Transverse colon (tissue), 4 donors: ENCODE measurements at regions not wholly inside any gene's neighbourhood (a gene's known extent, or its start where the extent isn't known, plus 50 kb on each side); places are given as distances from the start of the nearest gene placed in this dataset.

ENCODE experiments used
- DNase-seq: peaks from one replicate; pipeline ENCODE4 v3.0.0-alpha.2; 2019
- H3K27ac ChIP-seq, 4 donors: fragments of 200-600 bp; sonication (generic); 2 replicates each; pipeline ENCODE4 v1.5.1; 2016 to 2018; ENCODE audit warnings: inconsistent platforms in 4 of 4
- H3K27me3 ChIP-seq: fragments of 200-600 bp; sonication (generic); 2 replicates; pipeline ENCODE4 v1.5.1; 2017; ENCODE audit warnings: inconsistent platforms
- H3K36me3 ChIP-seq, 4 donors: fragments of 200-600 bp; sonication (generic); 2 replicates each; pipeline ENCODE4 v1.5.1; 2017 to 2019; ENCODE audit warnings: inconsistent platforms in 4 of 4
- H3K4me1 ChIP-seq, 4 donors: fragments of 200-600 bp; sonication (generic); 2 replicates each; pipeline ENCODE4 v1.5.1; 2017 to 2020; ENCODE audit warnings: inconsistent platforms in 4 of 4
- H3K4me3 ChIP-seq, 4 donors: fragments of 200-600 bp; sonication (generic); 1 replicate in 1 of 4; 2 replicates in 3 of 4; pipeline versions ENCODE4 v1.5.1 to v1.6.1; 2017 to 2019; ENCODE audit warnings: inconsistent platforms in 4 of 4
- H3K9me3 ChIP-seq, 2 donors: fragments of 200-600 bp; sonication (generic); 2 replicates each; pipeline ENCODE4 v1.5.1; 2017 to 2019; ENCODE audit warnings: inconsistent platforms in 2 of 2
- CTCF ChIP-seq, 5 experiments: fragments of 200-600 bp in 3 of 5; fragments of 450-650 bp in 2 of 5; sonication (generic) in 3 of 5; IDR thresholded peaks; 1 replicate in 2 of 5; 2 replicates in 3 of 5; pipeline ENCODE4 v1.5.1; 2016 to 2017; ENCODE audit warnings: antibody characterized with exemption in 5 of 5, inconsistent platforms in 3 of 5, mild to moderate bottlenecking in 2 of 5, moderate library complexity in 1 of 5
- EP300 ChIP-seq: sonication (generic); formaldehyde crosslinking; IDR thresholded peaks from one replicate; pipeline ENCODE4 v1.6.1; 2017; ENCODE audit warnings: antibody characterized with exemption, low read depth
- POLR2A ChIP-seq: fragments of 450-650 bp; IDR thresholded peaks from one replicate; pipeline ENCODE4 v1.6.1; 2016; ENCODE audit warnings: antibody characterized with exemption, mild to moderate bottlenecking, moderate library complexity
- POLR2AphosphoS5 ChIP-seq, 3 donors: sonication (generic); formaldehyde crosslinking; IDR thresholded peaks; one replicate each; pipeline ENCODE4 v1.6.1; 2016; ENCODE audit warnings: antibody characterized with exemption in 3 of 3
- WGBS, 2 donors: methylation state at CpG; one replicate each; pipeline ENCODE4 v1.1.5; 2018; ENCODE audit warnings: low coverage in 1 of 2; 5-methylcytosine and 5-hydroxymethylcytosine counted together
- in situ Hi-C, 4 donors: fragments of 200-750 bp; cut with MboI; loops; one replicate each; pipeline versions ENCODE4 v1.15.0 to v1.15.1; 2017; ENCODE audit warnings: low sequenced_read_pairs in 3 of 4, low pct_ligation_motif_present in 1 of 4, low pct_unique_long_range_greater_than_20kb in 1 of 4
- intact Hi-C: fragments of 100-400 bp; cut with DNase I; formaldehyde crosslinking; loops from one replicate; pipeline ENCODE4 v1.15.1; 2023; ENCODE audit warnings: low total_unique reads

- DNase-seq, result no peak
- H3K36me3 ChIP-seq, result no peaks in the 10 kb centered on the region
- no peak overlapping the region for H3K4me3 ChIP-seq
- WGBS, 2 donors, result 85 to 97% methylated on average over 1 of the region's 1 CpG
- no peak for TF ChIP-seq POLR2A
- TF ChIP-seq EP300, result no peak
- TF ChIP-seq POLR2AphosphoS5 (IDR thresholded peaks at IDR 0.05), result no peak
- no peak for TF ChIP-seq CTCF (IDR thresholded peaks at IDR 0.05)
- in situ Hi-C loops, result no loop called here
- peaks cover 5 to 6% of the 10 kb centered on the region in 2 donors for H3K9me3 ChIP-seq
- no peaks in the 10 kb centered on the region for H3K4me1 ChIP-seq
- intact Hi-C loops, result no loop called here
- H3K27me3 ChIP-seq, result no peaks in the 10 kb centered on the region
- H3K27ac ChIP-seq, result no peak overlapping the region
These were observed 641.1 kb upstream of the B3GALT2 start for GRCh38 chr1:193827516-193827915.

- H3K4me1 ChIP-seq, result no peaks in the 10 kb centered on the region
- H3K27ac ChIP-seq, result no peak overlapping the region
- no peak overlapping the region for H3K4me3 ChIP-seq
- no peak for TF ChIP-seq POLR2AphosphoS5 (IDR thresholded peaks at IDR 0.05)
- H3K27me3 ChIP-seq, result no peaks in the 10 kb centered on the region
- intact Hi-C loops, result no loop called here
- H3K9me3 ChIP-seq, result no peaks in the 10 kb centered on the region
- in situ Hi-C loops, result no loop called here
- DNase-seq, result no peak
- H3K36me3 ChIP-seq, result no peaks in the 10 kb centered on the region
These were observed 633.0 kb upstream of the B3GALT2 start for GRCh38 chr1:193819376-193819775.

- intact Hi-C loops, result no loop called here
- no peaks in the 10 kb centered on the region for H3K4me1 ChIP-seq
- DNase-seq, result no peak
- H3K27me3 ChIP-seq, result no peaks in the 10 kb centered on the region
- no peaks in the 10 kb centered on the region for H3K36me3 ChIP-seq
- no peak overlapping the region for H3K27ac ChIP-seq
- no peak for TF ChIP-seq EP300
- no peak for TF ChIP-seq POLR2AphosphoS5 (IDR thresholded peaks at IDR 0.05)
- no peak for TF ChIP-seq CTCF (IDR thresholded peaks at IDR 0.05)
- TF ChIP-seq POLR2A, result no peak
- H3K4me3 ChIP-seq, result no peak overlapping the region
- peaks cover 0 to 3% of the 10 kb centered on the region in 2 donors for H3K9me3 ChIP-seq
- in situ Hi-C loops, result no loop called here
- 76% methylated on average over 2 of the region's 2 CpGs; no CpG with 5 or more reads in 1 of the 2 donors for WGBS, 2 donors
These were observed 620.8 kb upstream of the B3GALT2 start for GRCh38 chr1:193807208-193807607.

GRCh38 chr1:193806079-193807048 lies 620.0 kb upstream of the B3GALT2 start:
- Histone ChIP-seq H3K36me3 (no peaks in the 10 kb centered on the region), H3K27ac (no peak overlapping the region), H3K27me3 (no peaks in the 10 kb centered on the region), H3K9me3 (peaks cover 0 to 3% of the 10 kb centered on the region in 2 donors), H3K4me3 (no peak overlapping the region), H3K4me1 (no peaks in the 10 kb centered on the region)
- DNase-seq, result no peak
- TF ChIP-seq CTCF (IDR thresholded peaks at IDR 0.05) (no peak), EP300 (no peak), POLR2AphosphoS5 (IDR thresholded peaks at IDR 0.05) (no peak), POLR2A (no peak)
- WGBS, 2 donors, result 62 to 88% methylated on average over 1 to 3 of the region's 3 CpGs
- intact Hi-C loops (no loop called here), in situ Hi-C loops (no loop called here)
